Activated CD4-positive, alpha-beta T cell treated with anti-CD3 and anti-CD28 coated beads, Interleukin-2, amount 50 U/mL, for 1 hour (primary cell): ENCODE measurements at regions not wholly inside any gene's neighbourhood (a gene's known extent, or its start where the extent isn't known, plus 50 kb on each side); places are given as distances from the start of the nearest gene placed in this dataset.
"Not testable (repeated sequence)": the region's sequence is repeated elsewhere in the genome, so short reads cannot be mapped to it uniquely, and the experiment has no call there.

Experiments used
- DNase-seq: peaks from one replicate; pipeline ENCODE4 v3.0.0-alpha.2; 2020

- DNase-seq: no peak
Measured at GRCh38 chr1:218494449-218494852, 149.3 kb downstream of the TGFB2 start.

- DNase-seq: no peak
Measured at GRCh38 chr1:218495931-218496330, 150.8 kb downstream of the TGFB2 start.

- DNase-seq: no peak
Measured at GRCh38 chr1:218496561-218496960, 151.4 kb downstream of the TGFB2 start.

GRCh38 chr1:218498056-218498938 lies 153.2 kb downstream of the TGFB2 start:
- no peak for DNase-seq

GRCh38 chr1:218499011-218499691 lies 154.0 kb downstream of the TGFB2 start:
- DNase-seq: no peak

GRCh38 chr1:218499911-218500310 lies 154.8 kb downstream of the TGFB2 start:
- DNase-seq: no peak

GRCh38 chr1:218501161-218501560 lies 156.0 kb downstream of the TGFB2 start:
- no peak for DNase-seq

GRCh38 chr1:218502383-218502782 lies 157.2 kb downstream of the TGFB2 start:
- no peak for DNase-seq

GRCh38 chr1:218503102-218503501 lies 158.0 kb downstream of the TGFB2 start:
- DNase-seq: no peak

GRCh38 chr1:218507355-218508002 lies 162.3 kb downstream of the TGFB2 start:
- DNase-seq: no peak

- DNase-seq: no peak
Measured at GRCh38 chr1:218510153-218510772, 165.1 kb downstream of the TGFB2 start.

- DNase-seq: no peak
Measured at GRCh38 chr1:218513328-218513727, 168.2 kb downstream of the TGFB2 start.

- DNase-seq: no peak
Measured at GRCh38 chr1:218514689-218515088, 169.6 kb downstream of the TGFB2 start.

- no peak for DNase-seq
Measured at GRCh38 chr1:218516526-218516925, 171.4 kb downstream of the TGFB2 start.

GRCh38 chr1:218517459-218517858 lies 172.3 kb downstream of the TGFB2 start:
- DNase-seq: no peak

GRCh38 chr1:218518216-218518740 lies 173.1 kb downstream of the TGFB2 start:
- no peak for DNase-seq

- DNase-seq: not testable (repeated sequence)
Measured at GRCh38 chr1:218520646-218521045, 175.5 kb downstream of the TGFB2 start.

GRCh38 chr1:218521414-218522169 lies 176.5 kb downstream of the TGFB2 start:
- DNase-seq: peak; percentile 10

- no peak for DNase-seq
Measured at GRCh38 chr1:218524526-218524925, 179.4 kb downstream of the TGFB2 start.

- DNase-seq: no peak
Measured at GRCh38 chr1:218525031-218525430, 179.9 kb downstream of the TGFB2 start.

- no peak for DNase-seq
Measured at GRCh38 chr1:218525451-218526197, 180.5 kb downstream of the TGFB2 start.
